Keratinocyte (primary cell): ENCODE measurements at regions not wholly inside any gene's neighbourhood (a gene's known extent, or its start where the extent isn't known, plus 50 kb on each side); places are given as distances from the start of the nearest gene placed in this dataset.

Experiments used
- DNase-seq: peaks from one replicate; pipeline ENCODE4 v3.0.0-alpha.2; 2011; ENCODE audit warnings: low read depth, missing footprints, low spot score
- FAIRE-seq: peaks from 2 replicates; lab custom pipeline; 2011; peaks lifted over from hg19 to GRCh38; lab: Jason Lieb, UNC
- H2AFZ ChIP-seq: 2 replicates; pipeline ENCODE4 v1.6.0; 2012; ENCODE audit warnings: low read length, control low read depth, inconsistent platforms; ENCODE audit not compliant: control insufficient read depth
- H3K27ac ChIP-seq: 2 replicates; pipeline ENCODE4 v1.5.1; 2011; ENCODE audit warnings: low read length; ENCODE audit not compliant: control insufficient read depth, insufficient read depth
- H3K27me3 ChIP-seq: 3 replicates; pipeline ENCODE4 v1.6.0; 2011; ENCODE audit warnings: low read length; ENCODE audit not compliant: control insufficient read depth, insufficient read depth; ENCODE audit errors: extremely low read depth
- H3K36me3 ChIP-seq, 2 experiments: 2 replicates in 1 of 2; 3 replicates in 1 of 2; pipeline ENCODE4 v1.5.1; 2011; ENCODE audit warnings: low read length in 2 of 2, mild to moderate bottlenecking in 1 of 2; ENCODE audit not compliant: control insufficient read depth in 2 of 2, insufficient read depth in 2 of 2; ENCODE audit errors: extremely low read depth in 1 of 2
- H3K4me1 ChIP-seq: 3 replicates; pipeline ENCODE4 v1.5.1; 2011; ENCODE audit warnings: low read length; ENCODE audit not compliant: control insufficient read depth, insufficient read depth; ENCODE audit errors: extremely low read depth
- H3K4me2 ChIP-seq: 3 replicates; pipeline ENCODE4 v1.6.0; 2011; ENCODE audit warnings: low read depth, low read length; ENCODE audit not compliant: control insufficient read depth, insufficient read depth; ENCODE audit errors: extremely low read depth
- H3K4me3 ChIP-seq, 3 experiments: fragments of 200-600 bp in 1 of 3; sonication (generic) in 1 of 3; 2 replicates in 2 of 3; 3 replicates in 1 of 3; pipeline ENCODE4 v1.5.1; 2011 to 2016; ENCODE audit warnings: low read length in 3 of 3, mild to moderate bottlenecking in 3 of 3, control low read depth in 2 of 3, inconsistent platforms in 1 of 3, low read depth in 1 of 3, mixed read lengths in 1 of 3, mixed run types in 1 of 3, moderate library complexity in 1 of 3; ENCODE audit not compliant: control insufficient read depth in 2 of 3, insufficient read depth in 2 of 3; ENCODE audit errors: extremely low read depth in 1 of 3
- H3K79me2 ChIP-seq: 2 replicates; pipeline ENCODE4 v1.6.0; 2012; ENCODE audit warnings: low read length; ENCODE audit not compliant: control insufficient read depth, insufficient read depth
- H3K9ac ChIP-seq: 3 replicates; pipeline ENCODE4 v1.6.0; 2011; ENCODE audit warnings: low read length; ENCODE audit not compliant: control insufficient read depth, insufficient read depth; ENCODE audit errors: extremely low read depth
- H3K9me1 ChIP-seq: 3 replicates; pipeline ENCODE4 v1.6.0; 2011; ENCODE audit warnings: low read length; ENCODE audit not compliant: control insufficient read depth, insufficient read depth; ENCODE audit errors: extremely low read depth
- H3K9me3 ChIP-seq: 2 replicates; pipeline ENCODE4 v1.5.1; 2012; ENCODE audit warnings: low read depth, low read length; ENCODE audit not compliant: control insufficient read depth
- H4K20me1 ChIP-seq: 3 replicates; pipeline ENCODE4 v1.6.0; 2011; ENCODE audit warnings: low read length; ENCODE audit not compliant: control insufficient read depth, insufficient read depth; ENCODE audit errors: extremely low read depth
- EZH2 ChIP-seq: IDR thresholded peaks from one replicate; pipeline ENCODE4 v1.6.1; 2012; ENCODE audit warnings: inconsistent platforms, mild to moderate bottlenecking, low read length, moderate library complexity
- dilution Hi-C: fragments of 300-500 bp; cut with MboI; formaldehyde crosslinking; loops from one replicate; pipeline ENCODE4 v1.7.0; 2020; ENCODE audit warnings: low sequenced_read_pairs; ENCODE audit not compliant: extremely low pct_ligation_motif_present
- TF ChIP-seq, protein P1 (sequence below), 3 experiments: IDR thresholded peaks in 1 of 3; conservative IDR thresholded peaks in 1 of 3; optimal IDR thresholded peaks in 1 of 3; 2 replicates in 2 of 3; 3 replicates in 1 of 3; pipeline versions ENCODE3 to v1.5.1; 2011; ENCODE audit warnings: low read length in 3 of 3, mild to moderate bottlenecking in 3 of 3, moderate library complexity in 2 of 3, control low read depth in 1 of 3, inconsistent platforms in 1 of 3; ENCODE audit not compliant: insufficient read depth in 2 of 3; ENCODE audit errors: extremely low read depth in 1 of 3

DNA sequence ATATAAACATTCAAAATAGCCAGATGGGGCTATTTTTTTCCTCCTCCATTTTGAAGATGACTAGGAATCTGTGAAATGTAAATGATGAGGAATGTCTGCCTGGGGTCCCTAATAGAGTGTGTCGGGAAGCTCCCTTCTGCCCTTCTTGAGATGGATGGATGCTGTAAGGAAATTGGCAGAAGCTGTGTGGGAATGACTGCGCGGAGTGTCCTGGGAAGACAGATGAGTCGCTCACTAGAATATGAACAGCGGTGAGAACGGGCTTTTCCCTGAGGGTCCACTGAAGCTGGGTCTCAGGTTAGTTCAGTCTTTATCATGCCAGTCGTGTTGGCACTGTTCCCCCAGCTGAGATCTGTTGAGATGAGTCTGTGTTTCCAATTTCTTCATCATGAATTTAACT is 75.1 kb upstream of the PLPP4 start:
- H3K27me3 ChIP-seq: peaks cover 11% of the 10 kb centered on the region
- no peak overlapping the region for H3K9ac ChIP-seq
- H3K9me1 ChIP-seq: no peaks in the 10 kb centered on the region
- H2AFZ ChIP-seq: no peak overlapping the region
- no peak overlapping the region for H3K4me2 ChIP-seq
- H3K36me3 ChIP-seq: no peaks in the 10 kb centered on the region
- no peaks in the 10 kb centered on the region for H3K79me2 ChIP-seq
- no peaks in the 10 kb centered on the region for H4K20me1 ChIP-seq
- H3K9me3 ChIP-seq: no peaks in the 10 kb centered on the region
- FAIRE-seq (no peak), DNase-seq (no peak)
- TF ChIP-seq, protein P1, sequence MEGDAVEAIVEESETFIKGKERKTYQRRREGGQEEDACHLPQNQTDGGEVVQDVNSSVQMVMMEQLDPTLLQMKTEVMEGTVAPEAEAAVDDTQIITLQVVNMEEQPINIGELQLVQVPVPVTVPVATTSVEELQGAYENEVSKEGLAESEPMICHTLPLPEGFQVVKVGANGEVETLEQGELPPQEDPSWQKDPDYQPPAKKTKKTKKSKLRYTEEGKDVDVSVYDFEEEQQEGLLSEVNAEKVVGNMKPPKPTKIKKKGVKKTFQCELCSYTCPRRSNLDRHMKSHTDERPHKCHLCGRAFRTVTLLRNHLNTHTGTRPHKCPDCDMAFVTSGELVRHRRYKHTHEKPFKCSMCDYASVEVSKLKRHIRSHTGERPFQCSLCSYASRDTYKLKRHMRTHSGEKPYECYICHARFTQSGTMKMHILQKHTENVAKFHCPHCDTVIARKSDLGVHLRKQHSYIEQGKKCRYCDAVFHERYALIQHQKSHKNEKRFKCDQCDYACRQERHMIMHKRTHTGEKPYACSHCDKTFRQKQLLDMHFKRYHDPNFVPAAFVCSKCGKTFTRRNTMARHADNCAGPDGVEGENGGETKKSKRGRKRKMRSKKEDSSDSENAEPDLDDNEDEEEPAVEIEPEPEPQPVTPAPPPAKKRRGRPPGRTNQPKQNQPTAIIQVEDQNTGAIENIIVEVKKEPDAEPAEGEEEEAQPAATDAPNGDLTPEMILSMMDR (optimal IDR thresholded peaks at IDR 0.05 in 1 of 3, IDR thresholded peaks at IDR 0.05 in 1 of 3, conservative IDR thresholded peaks at IDR 0.05 in 1 of 3; ENCODE audit: extremely low read depth in 1 of 3, insufficient read depth in 2 of 3, low read length in 3 of 3): no peak
- TF ChIP-seq EZH2: no peak
- dilution Hi-C loops: no loop called here
- H3K4me3 ChIP-seq: no peak overlapping the region
- H3K27ac ChIP-seq: no peak overlapping the region
- no peaks in the 10 kb centered on the region for H3K4me1 ChIP-seq

DNA sequence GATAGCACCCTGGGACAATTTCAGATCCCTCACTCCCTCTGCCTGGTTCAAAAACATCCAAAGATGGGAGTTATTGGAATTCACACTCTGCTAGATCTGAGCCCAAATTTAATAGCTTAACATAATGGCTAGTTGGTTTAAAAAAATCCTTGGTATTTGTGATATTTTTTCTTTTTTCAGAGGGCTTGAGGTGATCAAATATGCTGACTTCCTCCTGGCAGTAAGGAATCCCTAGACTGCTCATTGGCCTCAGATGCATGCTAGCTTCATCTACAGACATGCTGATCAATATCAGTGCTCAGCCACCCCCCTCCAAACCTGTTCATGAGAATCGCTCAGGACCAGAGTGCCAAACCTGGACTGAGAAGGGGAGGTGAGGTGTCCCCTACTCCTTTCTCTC is 74.7 kb upstream of the PLPP4 start:
- Histone ChIP-seq H4K20me1 (no peaks in the 10 kb centered on the region), H3K4me2 (no peak overlapping the region), H3K27ac (no peak overlapping the region), H2AFZ (no peak overlapping the region), H3K4me1 (no peaks in the 10 kb centered on the region), H3K4me3 (no peak overlapping the region), H3K9me3 (no peaks in the 10 kb centered on the region), H3K79me2 (no peaks in the 10 kb centered on the region), H3K9ac (no peak overlapping the region), H3K9me1 (no peaks in the 10 kb centered on the region), H3K36me3 (no peaks in the 10 kb centered on the region), H3K27me3 (peaks cover 11% of the 10 kb centered on the region)
- TF ChIP-seq, protein P1 (optimal IDR thresholded peaks at IDR 0.05 in 1 of 3, IDR thresholded peaks at IDR 0.05 in 1 of 3, conservative IDR thresholded peaks at IDR 0.05 in 1 of 3; ENCODE audit: extremely low read depth in 1 of 3, insufficient read depth in 2 of 3, low read length in 3 of 3): no peak
- TF ChIP-seq EZH2: no peak
- no peak for DNase-seq
- no peak for FAIRE-seq
- dilution Hi-C loops: no loop called here
